B cell (primary cell): ENCODE measurements at regions not wholly inside any gene's neighbourhood (a gene's known extent, or its start where the extent isn't known, plus 50 kb on each side); places are given as distances from the start of the nearest gene placed in this dataset.

ENCODE experiments used
- ATAC-seq: fragments of 200-7000 bp; cut with Tn5 transposase; one replicate; pipeline ENCODE4 v1.10.0; 2021; ENCODE audit warnings: low read depth, mild to moderate bottlenecking, moderate number of reproducible peaks, moderate library complexity
- CTCF ChIA-PET: fragments of 350-600 bp; sonication (Branson Sonifier 250); formaldehyde crosslinking; loops from one replicate; lab custom pipeline; 2021; ENCODE audit warnings: antibody characterized with exemption, inconsistent platforms; lab: Charles Lee
- POLR2A ChIA-PET: fragments of 350-600 bp; sonication (Branson Sonifier 250); formaldehyde crosslinking; loops from one replicate; lab custom pipeline; 2021; ENCODE audit warnings: antibody characterized with exemption; lab: Charles Lee
- DNase-seq: peaks from one replicate; pipeline ENCODE4 v3.0.0; 2013
- H2AFZ ChIP-seq: 2 replicates; pipeline ENCODE4 v1.6.1; 2012; ENCODE audit warnings: mild to moderate bottlenecking, low read depth, low read length; ENCODE audit not compliant: insufficient read depth, poor library complexity, severe bottlenecking
- H3K27ac ChIP-seq, 2 donors: 1 replicate in 1 of 2; 2 replicates in 1 of 2; pipeline ENCODE4 v1.5.1; 2012 to 2013; ENCODE audit warnings: low read length in 2 of 2, mild to moderate bottlenecking in 2 of 2, moderate library complexity in 1 of 2
- H3K27me3 ChIP-seq, 4 experiments: fragments of 200-600 bp in 1 of 4; sonication (generic) in 1 of 4; replicated peaks in 1 of 4; 1 replicate in 2 of 4; 2 replicates in 2 of 4; pipeline versions ENCODE4 v1.6.1 to v1.7.0; 2013 to 2016; ENCODE audit warnings: low read length in 3 of 4, mild to moderate bottlenecking in 2 of 4, mixed read lengths in 1 of 4, moderate library complexity in 1 of 4; ENCODE audit not compliant: insufficient read depth in 4 of 4, control insufficient read depth in 3 of 4; ENCODE audit errors: control extremely low read depth in 1 of 4
- H3K36me3 ChIP-seq, 2 experiments: replicated peaks in 1 of 2; 1 replicate in 1 of 2; 2 replicates in 1 of 2; pipeline versions ENCODE4 v1.6.1 to v1.7.1; 2013; ENCODE audit warnings: low read length in 1 of 2; ENCODE audit not compliant: insufficient read depth in 2 of 2, control insufficient read depth in 1 of 2; ENCODE audit errors: control extremely low read depth in 1 of 2, extremely low read depth in 1 of 2
- H3K4me1 ChIP-seq, 2 donors: fragments of 200-600 bp in 1 of 2; sonication (generic) in 1 of 2; 1 replicate in 1 of 2; 2 replicates in 1 of 2; pipeline versions ENCODE4 v1.5.1 to v1.6.1; 2013 to 2017; ENCODE audit warnings: low read length in 2 of 2; ENCODE audit not compliant: control insufficient read depth in 2 of 2, insufficient read depth in 2 of 2
- H3K4me2 ChIP-seq: replicated peaks from 2 replicates; pipeline ENCODE3; 2012; ENCODE audit warnings: mild to moderate bottlenecking, low read depth, low read length; ENCODE audit not compliant: poor library complexity, severe bottlenecking
- H3K4me3 ChIP-seq, 5 experiments: fragments of 200-600 bp in 1 of 5; sonication (generic) in 1 of 5; 1 replicate in 3 of 5; 2 replicates in 2 of 5; pipeline versions ENCODE4 v1.5.1 to v1.7.0; 2011 to 2016; ENCODE audit warnings: low read length in 4 of 5, mild to moderate bottlenecking in 4 of 5, low read depth in 2 of 5, control low read depth in 1 of 5, moderate library complexity in 1 of 5; ENCODE audit not compliant: insufficient read depth in 1 of 5; ENCODE audit errors: control extremely low read depth in 1 of 5, extremely low read depth in 1 of 5
- H3K79me2 ChIP-seq: fragments of 200-600 bp; sonication (generic); one replicate; pipeline ENCODE4 v1.6.0; 2016; ENCODE audit warnings: low read length; ENCODE audit not compliant: control insufficient read depth, insufficient read depth
- H3K9ac ChIP-seq: fragments of 200-600 bp; sonication (generic); 2 replicates; pipeline ENCODE4 v1.6.1; 2017; ENCODE audit warnings: mild to moderate bottlenecking, low read length, moderate library complexity
- H3K9me3 ChIP-seq, 3 donors: one replicate each; pipeline versions ENCODE4 v1.6.1 to v1.7.1; 2013; ENCODE audit warnings: low read length in 2 of 3; ENCODE audit not compliant: control insufficient read depth in 2 of 3, insufficient read depth in 1 of 3; ENCODE audit errors: control extremely low read depth in 1 of 3
- H4K20me1 ChIP-seq: 2 replicates; pipeline ENCODE4 v1.6.0; 2012; ENCODE audit warnings: mild to moderate bottlenecking, low read length; ENCODE audit not compliant: insufficient read depth, control insufficient read depth, poor library complexity, severe bottlenecking
- H3K27ac Mint-ChIP-seq: one replicate; pipeline ENCODE4 v1.8.0; 2021; ENCODE audit warnings: mixed read lengths
- H3K27me3 Mint-ChIP-seq: one replicate; pipeline ENCODE4 v1.8.0; 2021; ENCODE audit warnings: mixed read lengths
- H3K4me1 Mint-ChIP-seq: one replicate; pipeline ENCODE4 v1.8.0; 2021; ENCODE audit warnings: mixed read lengths
- H3K4me3 Mint-ChIP-seq: one replicate; pipeline ENCODE4 v1.8.0; 2021; ENCODE audit warnings: mixed read lengths
- H3K9me3 Mint-ChIP-seq: one replicate; pipeline ENCODE4 v1.8.0; 2022; ENCODE audit warnings: mixed read lengths; ENCODE audit not compliant: insufficient read depth
- CTCF ChIP-seq: fragments of 200-600 bp; IDR thresholded peaks from one replicate; pipeline ENCODE4 v1.8.0; 2022; ENCODE audit warnings: antibody characterized with exemption, mild to moderate bottlenecking
- EZH2 ChIP-seq: IDR thresholded peaks from 2 replicates; pipeline ENCODE4 v1.6.1; 2012; ENCODE audit warnings: borderline replicate concordance, low read depth, mild to moderate bottlenecking, moderate library complexity, low read length; ENCODE audit not compliant: insufficient read depth, poor library complexity, severe bottlenecking
- WGBS: methylation state at CpG from one replicate; pipeline ENCODE4 v1.1.5; 2013; ENCODE audit warnings: missing lambda C conversion rate; ENCODE audit not compliant: insufficient coverage; 5-methylcytosine and 5-hydroxymethylcytosine counted together
- intact Hi-C: fragments of 100-400 bp; cut with micrococcal nuclease; formaldehyde crosslinking; loops from one replicate; pipeline ENCODE4 v1.10.0; 2022

- no peak overlapping the region for H3K27ac Mint-ChIP-seq
- H3K9ac ChIP-seq, result no peak overlapping the region
- H3K27ac ChIP-seq, result no peak overlapping the region
- TF ChIP-seq EZH2, result no peak
- no peak for TF ChIP-seq CTCF
- H3K4me1 ChIP-seq, result no peaks in the 10 kb centered on the region
- ChIA-PET CTCF (no interaction called here), POLR2A (no interaction called here)
- H3K27me3 Mint-ChIP-seq, result peaks cover 60% of the 10 kb centered on the region
- ATAC-seq, result no peak
- H3K4me2 ChIP-seq, result no peak overlapping the region
- no peak overlapping the region for H2AFZ ChIP-seq
- no peaks in the 10 kb centered on the region for H4K20me1 ChIP-seq
- no peaks in the 10 kb centered on the region for H3K9me3 Mint-ChIP-seq
- no peak overlapping the region for H3K4me3 Mint-ChIP-seq
- WGBS, result 7% methylated on average over 51 of the region's 51 CpGs
- H3K4me1 Mint-ChIP-seq, result no peaks in the 10 kb centered on the region
- no peaks in the 10 kb centered on the region for H3K36me3 ChIP-seq
- intact Hi-C loops, result no loop called here
- H3K4me3 ChIP-seq, result no peak overlapping the region
- peaks cover 0 to 36% (median 15%) of the 10 kb centered on the region in 4 experiments for H3K27me3 ChIP-seq
- H3K9me3 ChIP-seq, result peaks cover 0 to 12% (median 0%) of the 10 kb centered on the region in 3 donors
- no peak for DNase-seq
- no peaks in the 10 kb centered on the region for H3K79me2 ChIP-seq
Observed at GRCh38 chr15:96416934-96417759, 86.6 kb downstream of the NR2F2 start.

GRCh38 chr15:96417760-96418130, 87.2 kb downstream of the NR2F2 start:
- no peak overlapping the region for H3K4me2 ChIP-seq
- H3K4me3 ChIP-seq, result no peak overlapping the region
- DNase-seq, result no peak
- POLR2A ChIA-PET, result no interaction called here
- Mint-ChIP-seq H3K4me1 (no peaks in the 10 kb centered on the region), H3K4me3 (no peak overlapping the region), H3K9me3 (no peaks in the 10 kb centered on the region), H3K27ac (no peak overlapping the region), H3K27me3 (peaks cover 58% of the 10 kb centered on the region)
- intact Hi-C loops, result no loop called here
- H3K27me3 ChIP-seq, result peaks cover 0 to 36% (median 15%) of the 10 kb centered on the region in 4 experiments
- no peak overlapping the region for H3K27ac ChIP-seq
- H3K9me3 ChIP-seq, result peaks cover 0 to 12% (median 0%) of the 10 kb centered on the region in 3 donors
- no peak for ATAC-seq
- no peak overlapping the region for H3K9ac ChIP-seq
- no peak overlapping the region for H2AFZ ChIP-seq
- H3K4me1 ChIP-seq, result no peaks in the 10 kb centered on the region
- TF ChIP-seq EZH2 (no peak), CTCF (no peak)
- no peaks in the 10 kb centered on the region for H3K79me2 ChIP-seq
- CTCF ChIA-PET, result no interaction called here
- 0% methylated on average over 2 of the region's 14 CpGs for WGBS
- no peaks in the 10 kb centered on the region for H4K20me1 ChIP-seq
- H3K36me3 ChIP-seq, result no peaks in the 10 kb centered on the region
